WI38 (cell line): ENCODE measurements at regions not wholly inside any gene's neighbourhood (a gene's known extent, or its start where the extent isn't known, plus 50 kb on each side); places are given as distances from the start of the nearest gene placed in this dataset.

ENCODE experiments used
- H3K4me3 ChIP-seq: 2 replicates; pipeline ENCODE4 v1.5.1; 2011; ENCODE audit warnings: low read depth, mild to moderate bottlenecking, control low read depth, low read length
- TF ChIP-seq, protein P1 (sequence below): IDR thresholded peaks from 2 replicates; pipeline ENCODE4 v1.5.1; 2012; ENCODE audit warnings: low read depth, mild to moderate bottlenecking, control low read depth, low read length

DNA sequence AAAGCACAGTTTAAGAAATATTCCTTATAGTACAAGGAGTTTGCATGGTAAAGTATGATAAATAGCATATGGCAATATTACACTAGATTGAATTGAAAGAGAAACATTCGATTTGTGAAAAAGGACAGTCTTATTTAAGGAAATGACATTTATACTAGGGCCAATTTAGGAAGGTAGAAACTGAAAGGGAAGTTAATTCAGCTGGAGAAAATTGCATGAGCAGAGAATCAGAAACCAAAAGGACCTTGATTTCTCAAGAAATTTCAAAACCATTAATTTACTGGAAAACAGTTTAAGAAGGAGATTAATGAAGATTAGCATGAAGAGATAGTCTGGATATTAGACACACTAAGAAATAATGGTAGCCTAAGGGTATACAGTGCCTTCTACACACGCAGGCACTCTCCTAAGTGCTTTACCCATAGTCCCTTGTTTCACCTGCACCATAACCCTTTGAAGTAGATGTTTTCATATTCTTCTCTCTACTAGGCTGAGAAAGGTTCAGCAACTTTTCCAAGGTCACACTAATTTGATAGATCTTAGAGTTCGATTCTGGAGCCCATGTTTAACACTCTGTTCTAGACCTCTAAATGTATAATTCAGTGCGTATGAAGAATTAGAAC, 259.1 kb upstream of the SLIT2 start:
- TF ChIP-seq, protein P1, sequence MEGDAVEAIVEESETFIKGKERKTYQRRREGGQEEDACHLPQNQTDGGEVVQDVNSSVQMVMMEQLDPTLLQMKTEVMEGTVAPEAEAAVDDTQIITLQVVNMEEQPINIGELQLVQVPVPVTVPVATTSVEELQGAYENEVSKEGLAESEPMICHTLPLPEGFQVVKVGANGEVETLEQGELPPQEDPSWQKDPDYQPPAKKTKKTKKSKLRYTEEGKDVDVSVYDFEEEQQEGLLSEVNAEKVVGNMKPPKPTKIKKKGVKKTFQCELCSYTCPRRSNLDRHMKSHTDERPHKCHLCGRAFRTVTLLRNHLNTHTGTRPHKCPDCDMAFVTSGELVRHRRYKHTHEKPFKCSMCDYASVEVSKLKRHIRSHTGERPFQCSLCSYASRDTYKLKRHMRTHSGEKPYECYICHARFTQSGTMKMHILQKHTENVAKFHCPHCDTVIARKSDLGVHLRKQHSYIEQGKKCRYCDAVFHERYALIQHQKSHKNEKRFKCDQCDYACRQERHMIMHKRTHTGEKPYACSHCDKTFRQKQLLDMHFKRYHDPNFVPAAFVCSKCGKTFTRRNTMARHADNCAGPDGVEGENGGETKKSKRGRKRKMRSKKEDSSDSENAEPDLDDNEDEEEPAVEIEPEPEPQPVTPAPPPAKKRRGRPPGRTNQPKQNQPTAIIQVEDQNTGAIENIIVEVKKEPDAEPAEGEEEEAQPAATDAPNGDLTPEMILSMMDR, result no peak
- no peak overlapping the region for H3K4me3 ChIP-seq

DNA sequence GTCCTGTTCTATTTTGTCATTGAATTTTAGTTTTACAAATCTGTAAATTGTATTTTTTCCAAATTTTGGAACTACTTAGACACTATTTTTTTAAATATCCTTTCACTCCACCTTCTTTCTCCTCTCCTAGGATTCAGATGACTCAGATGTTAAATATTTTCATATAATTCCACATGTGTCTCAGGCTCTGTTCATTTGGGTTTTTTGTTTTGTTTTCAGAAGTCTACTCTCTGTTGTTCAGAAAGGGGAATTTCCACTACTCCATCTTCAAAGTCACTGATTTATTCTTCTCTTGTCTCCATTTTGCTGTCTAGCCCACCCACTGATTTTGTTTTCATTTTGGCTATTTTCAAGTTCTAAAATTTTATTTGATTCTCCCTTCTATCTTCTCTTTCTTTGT, 264.0 kb upstream of the SLIT2 start:
- no peak overlapping the region for H3K4me3 ChIP-seq
- TF ChIP-seq, protein P1, result no peak

DNA sequence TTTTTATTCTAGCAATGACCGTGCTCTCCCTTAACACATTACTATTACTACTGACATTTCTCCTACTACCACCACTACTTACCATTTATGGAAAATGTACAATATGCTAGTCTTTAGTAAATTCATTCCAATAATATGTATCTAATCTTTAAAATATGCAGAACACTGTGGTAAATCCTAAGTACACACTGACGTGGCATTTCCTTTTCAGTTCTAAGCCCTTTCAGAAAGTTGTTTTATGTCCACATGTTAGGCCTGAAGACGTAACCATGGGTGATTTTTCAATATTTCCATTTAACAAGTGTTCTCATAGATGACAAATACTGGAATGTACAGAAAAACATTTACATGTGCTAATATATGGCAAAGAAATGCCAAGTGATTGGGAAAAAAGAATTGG, 268.6 kb upstream of the SLIT2 start:
- TF ChIP-seq, protein P1, result no peak
- H3K4me3 ChIP-seq, result no peak overlapping the region

DNA sequence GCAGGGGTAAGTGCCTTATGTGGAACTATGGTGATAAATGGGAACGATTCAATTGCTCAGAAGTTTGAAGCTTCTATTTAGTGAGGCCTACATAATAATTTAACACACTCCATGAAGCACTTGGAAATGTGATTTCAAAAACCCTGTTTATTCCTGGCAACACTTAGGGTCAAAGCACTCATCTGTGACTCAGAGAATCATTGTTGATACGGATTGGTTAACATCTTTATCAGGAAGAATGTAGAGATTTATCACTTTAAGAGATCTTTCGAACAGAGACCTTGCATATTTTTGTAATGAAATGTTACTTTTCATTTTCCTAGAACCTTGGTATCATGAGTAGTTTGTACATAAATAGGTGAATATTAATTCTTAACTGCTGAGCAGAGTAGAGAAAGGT, 269.1 kb upstream of the SLIT2 start:
- no peak overlapping the region for H3K4me3 ChIP-seq
- TF ChIP-seq, protein P1, result no peak

DNA sequence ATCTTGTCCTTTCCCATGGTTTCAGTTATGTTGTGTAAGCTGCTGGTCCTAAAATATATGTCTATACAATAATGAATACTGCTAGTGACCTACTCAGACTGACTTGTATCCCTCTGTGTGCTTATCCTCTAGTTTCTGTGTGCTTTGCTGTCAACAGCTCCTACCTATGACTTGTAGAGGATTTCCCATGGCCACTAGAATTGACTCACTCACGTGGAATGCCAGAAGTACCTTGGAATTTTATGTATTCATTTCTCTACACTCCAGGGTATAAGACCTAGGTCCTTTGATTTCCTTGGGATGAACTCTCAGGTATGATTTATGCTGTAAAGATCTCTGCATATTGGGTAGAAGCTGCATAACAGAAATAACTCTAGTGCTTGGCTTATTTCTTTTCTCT, 279.9 kb upstream of the SLIT2 start:
- no peak overlapping the region for H3K4me3 ChIP-seq
- TF ChIP-seq, protein P1, result no peak

DNA sequence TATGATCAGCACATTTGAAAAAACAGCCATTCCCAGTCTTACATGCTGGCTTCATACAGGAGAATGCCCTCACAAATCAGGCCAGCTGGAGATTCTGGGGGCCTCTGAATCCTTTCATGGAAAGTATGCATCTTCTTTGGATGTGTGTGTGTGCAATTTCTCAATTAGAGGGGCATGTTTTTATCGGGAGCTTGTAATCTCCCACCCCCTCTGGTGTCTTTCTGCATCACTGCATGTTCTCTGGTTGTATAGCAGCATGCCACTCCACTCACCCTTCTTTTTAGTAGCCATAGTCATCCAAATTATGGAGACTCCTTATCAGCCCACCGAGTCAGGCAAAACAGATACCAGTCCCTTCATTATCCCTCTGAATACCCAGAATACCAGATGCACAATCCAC, 282.2 kb upstream of the SLIT2 start:
- no peak overlapping the region for H3K4me3 ChIP-seq
- TF ChIP-seq, protein P1, result peak; percentile 12; the same call in 1 of the 2 replicates

DNA sequence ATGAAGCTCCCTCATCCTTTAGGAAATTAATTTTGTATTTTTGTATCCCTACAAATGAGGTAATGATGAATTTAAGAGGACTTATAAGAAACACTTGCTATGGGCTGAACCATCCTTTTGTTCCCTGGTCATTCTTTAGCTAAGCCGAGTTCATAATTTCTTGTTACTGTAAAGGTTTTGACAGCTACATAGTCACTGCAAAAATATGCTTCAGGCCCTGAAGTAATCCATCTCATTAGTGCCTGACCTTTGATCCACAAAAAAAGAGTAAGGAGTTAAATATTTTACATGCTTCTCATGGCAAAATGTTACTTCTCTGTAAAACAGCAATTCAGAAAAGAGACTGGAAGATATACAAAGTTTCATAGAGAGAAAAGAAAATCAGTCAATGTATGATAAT, 290.6 kb upstream of the SLIT2 start:
- TF ChIP-seq, protein P1, result no peak
- H3K4me3 ChIP-seq, result no peak overlapping the region
